GM18508 (cell line): ENCODE measurements at regions not wholly inside any gene's neighbourhood (a gene's known extent, or its start where the extent isn't known, plus 50 kb on each side); places are given as distances from the start of the nearest gene placed in this dataset.
A peak's percentile ranks its signal among the peaks of the same experiment; 100 is the strongest.

Source experiments
- ATAC-seq: cut with Tn5 transposase; IDR thresholded peaks from one replicate; pipeline ENCODE4 v1.9.1; 2021; ENCODE audit warnings: moderate number of reproducible peaks; ENCODE audit not compliant: insufficient read depth, unreplicated experiment

DNA sequence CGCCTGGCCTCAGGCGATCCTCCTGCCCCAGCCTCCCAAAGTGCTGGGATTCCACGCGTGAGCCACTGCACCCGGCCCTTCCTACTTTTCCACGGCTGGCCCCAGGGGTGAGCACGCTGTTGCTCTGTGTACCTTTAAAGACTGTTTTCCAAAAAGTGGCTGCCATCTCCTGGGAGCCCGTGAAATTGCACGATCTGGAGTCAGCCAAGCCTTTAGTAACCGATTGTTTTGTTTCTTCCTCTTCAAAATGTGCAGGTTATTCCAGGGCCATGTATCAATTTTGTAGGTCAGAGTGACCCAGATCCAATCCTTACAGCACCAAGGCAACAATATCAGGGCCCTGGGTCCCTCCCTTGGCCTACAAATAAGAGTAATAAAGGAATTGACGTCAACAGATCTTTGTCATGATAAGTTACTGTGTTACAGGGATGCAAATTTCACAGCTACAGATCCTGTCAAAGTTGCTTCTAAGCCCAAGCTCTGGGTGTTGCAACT, 135.6 kb upstream of the ZNF236 start:
- peak; percentile 63 for ATAC-seq

DNA sequence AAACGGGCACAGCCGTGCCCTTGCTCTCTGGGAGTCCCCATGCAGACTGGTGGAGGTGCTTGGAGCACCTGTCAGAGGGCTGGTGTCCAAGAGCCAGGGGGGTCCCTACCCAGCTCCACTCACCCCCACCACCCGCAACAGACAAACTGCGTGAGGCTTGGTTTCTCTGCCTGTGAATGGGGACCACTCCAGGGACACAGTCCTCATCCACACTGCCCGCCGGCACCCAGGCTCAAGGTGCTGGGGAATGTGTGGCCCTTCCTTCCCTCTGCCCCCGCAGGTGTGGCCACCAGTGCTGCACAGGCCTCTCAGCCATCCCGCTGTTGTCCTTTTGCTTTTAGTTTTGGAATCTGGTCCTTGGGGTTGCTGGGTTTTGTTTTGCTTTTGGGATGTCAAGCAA, 136.5 kb upstream of the ZNF236 start:
- no peak for ATAC-seq

DNA sequence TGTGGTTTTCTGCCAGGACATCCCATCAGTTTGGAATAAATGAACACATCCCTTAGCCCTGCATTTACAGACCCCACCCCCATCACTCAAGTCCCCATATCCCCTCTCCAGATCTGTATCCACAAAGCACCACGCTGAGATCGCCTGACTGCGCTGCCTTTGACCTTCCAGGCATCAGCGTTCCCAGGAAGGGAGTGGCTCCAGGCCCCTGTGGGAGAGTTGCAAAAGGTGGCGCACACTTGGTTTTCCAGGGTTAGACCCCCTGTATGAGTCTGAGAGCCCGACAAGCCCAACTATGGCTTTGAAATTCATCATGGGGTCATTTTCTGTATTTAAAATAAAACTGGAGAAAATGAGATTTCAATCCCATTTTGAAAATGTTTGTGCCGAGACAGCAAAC, 137.0 kb upstream of the ZNF236 start:
- ATAC-seq: no peak

DNA sequence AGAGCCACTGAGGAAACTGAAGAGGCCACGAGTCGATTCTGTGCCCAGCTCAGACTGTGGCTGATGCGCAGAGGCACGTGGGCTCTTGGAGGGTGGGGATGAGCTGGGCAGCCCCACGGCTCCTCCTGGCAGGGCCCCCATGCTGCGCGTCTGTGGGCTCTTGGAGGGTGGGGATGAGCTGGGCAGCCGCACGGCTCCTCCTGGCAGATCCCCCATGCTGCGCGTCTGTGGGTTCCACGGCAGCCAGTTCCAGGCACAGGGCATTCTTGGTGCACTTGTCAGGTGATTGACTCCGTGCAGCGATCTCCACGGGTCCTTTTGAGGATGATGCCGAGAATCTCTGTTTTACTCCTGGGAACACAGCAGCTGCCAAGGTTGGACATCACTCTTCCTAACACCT, 138.1 kb upstream of the ZNF236 start:
- ATAC-seq: no peak

DNA sequence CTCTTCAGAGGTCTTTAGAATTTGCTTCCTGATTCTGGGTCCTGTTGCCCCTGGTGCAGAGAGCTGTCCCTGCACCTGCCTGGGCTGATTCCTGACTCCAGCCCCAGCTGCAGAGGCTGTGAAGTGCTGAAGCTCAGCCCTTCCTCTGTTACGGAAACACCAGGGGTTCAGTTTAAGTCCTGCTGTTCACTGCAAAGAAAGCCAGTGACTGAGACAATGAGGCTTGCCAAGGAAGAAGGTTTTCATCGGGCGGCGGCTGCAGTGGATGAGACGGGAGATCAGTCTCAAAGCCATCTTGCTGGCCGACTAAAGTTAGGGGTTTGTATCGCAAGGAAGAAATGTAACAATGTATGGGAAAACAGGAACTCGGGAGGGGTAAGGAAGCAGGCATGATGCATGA, 142.4 kb upstream of the ZNF236 start:
- ATAC-seq: no peak

DNA sequence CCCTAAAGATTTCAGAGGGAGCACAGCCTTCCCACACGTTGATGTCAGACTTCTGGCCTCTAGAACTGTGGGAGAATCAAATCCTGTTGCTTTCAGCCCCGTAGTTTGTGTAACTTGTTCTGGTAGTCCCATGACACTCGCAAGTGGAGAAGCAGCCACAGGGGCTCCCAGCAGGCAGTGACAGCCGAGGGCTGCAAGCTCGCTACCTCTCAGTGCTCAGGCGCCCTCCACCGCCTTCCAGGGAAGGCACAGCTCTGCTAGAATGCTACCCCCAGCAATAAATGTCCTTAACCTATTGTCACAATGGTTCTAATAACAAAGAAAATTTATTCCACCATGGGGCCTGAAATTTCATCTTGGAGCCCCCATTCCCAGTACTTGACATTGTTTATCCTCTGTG, 143.1 kb upstream of the ZNF236 start:
- no peak for ATAC-seq

DNA sequence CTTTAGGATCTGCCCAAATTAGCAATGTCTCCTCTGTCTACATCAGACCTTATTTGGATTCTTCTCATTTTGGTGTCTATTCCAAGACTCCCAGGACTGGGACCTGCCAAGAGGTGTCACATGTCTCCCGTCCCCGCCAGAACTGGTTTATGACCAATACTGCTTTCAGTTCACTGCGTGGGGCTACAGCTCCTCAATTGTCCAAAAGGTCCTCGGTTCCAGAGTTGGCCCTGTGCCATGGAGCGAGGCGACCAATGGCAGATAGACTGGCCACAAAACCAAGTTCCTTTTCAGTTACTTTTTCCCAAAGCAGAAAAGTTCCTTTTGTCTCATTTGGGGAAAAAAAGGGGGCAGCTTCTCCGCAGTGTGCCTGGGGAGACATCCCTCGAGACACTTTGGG, 144.1 kb upstream of the ZNF236 start:
- no peak for ATAC-seq

DNA sequence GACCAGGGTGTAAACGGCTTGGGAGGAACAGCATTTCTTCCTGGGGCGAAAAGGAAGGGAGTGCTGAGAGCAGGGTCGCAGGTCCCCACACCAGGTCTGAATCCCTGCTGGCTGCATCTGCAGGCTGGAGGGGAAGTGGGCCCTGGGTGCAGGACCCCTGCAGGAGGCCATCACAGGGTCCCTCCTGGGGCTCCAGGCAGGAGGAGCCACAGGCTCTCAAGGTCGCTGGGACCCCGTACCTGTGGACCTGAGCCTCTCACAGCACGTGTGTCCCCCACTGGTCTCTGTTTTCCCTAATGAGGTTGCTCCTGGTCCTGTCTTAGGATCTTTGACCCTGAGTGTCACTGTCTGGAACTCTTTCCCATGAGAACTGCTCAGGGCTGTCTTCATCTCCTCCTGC, 147.8 kb upstream of the ZNF236 start:
- no peak for ATAC-seq

DNA sequence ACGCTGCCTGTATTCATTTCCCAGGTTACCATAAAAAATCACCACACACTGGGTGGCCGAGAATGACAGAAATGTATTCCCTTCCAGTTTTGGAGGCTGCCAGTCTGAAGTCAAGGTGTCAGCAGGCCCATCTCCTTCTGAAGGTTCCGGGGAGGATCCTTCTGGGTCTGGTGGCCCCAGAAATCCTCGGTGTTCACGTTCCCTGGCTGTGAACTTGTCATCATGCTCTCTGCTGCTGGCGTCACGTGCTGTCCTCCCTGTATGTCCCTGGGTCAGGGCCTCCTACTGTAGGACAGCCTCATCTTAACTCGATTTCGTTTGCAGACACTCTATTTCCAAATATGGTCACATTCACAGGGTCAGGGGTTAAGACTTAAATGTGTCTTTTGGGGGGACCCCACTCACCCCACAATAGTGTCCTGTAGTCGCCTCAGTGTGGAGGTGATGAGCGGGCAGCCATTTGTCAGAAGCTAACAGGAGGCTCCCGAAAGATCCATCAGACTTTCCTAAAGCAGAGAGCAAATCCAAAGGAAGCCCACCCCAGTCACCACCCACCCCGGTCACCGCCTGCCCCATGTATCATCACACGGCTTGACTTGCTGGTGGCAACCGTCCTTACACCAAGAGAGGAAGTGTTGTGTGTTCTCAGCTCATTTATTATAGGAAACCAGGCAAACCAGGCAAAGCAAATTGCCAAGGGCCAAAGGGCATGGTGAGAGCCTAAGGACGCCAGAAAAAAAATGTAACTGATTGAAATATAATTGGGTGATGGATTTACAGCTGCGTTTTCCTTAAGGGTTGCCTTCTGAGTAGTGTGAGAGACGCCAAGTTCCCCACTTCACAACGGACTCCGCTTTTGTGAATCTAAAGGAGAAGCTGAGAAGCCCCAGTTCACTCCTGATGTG, 148.8 kb upstream of the ZNF236 start:
- no peak for ATAC-seq

DNA sequence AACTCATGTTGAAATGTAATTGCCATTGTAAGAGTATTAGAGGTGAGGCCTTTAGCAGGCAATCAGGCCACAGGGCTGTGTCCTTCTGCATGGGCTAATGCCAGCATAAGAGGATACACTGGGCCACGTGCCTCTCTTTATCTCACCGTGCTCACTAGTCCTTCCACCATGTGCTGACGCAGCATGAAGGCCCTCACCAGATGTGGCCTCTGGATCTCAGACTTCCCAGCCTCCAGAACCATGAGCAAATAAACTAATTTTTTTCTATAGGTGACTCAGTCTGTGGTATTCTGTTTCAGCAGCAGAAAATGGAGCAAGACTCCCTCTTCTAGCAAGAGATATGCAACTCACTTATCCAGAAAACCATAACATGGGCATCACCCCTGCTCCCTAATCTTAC, 149.7 kb upstream of the ZNF236 start:
- ATAC-seq: no peak

DNA sequence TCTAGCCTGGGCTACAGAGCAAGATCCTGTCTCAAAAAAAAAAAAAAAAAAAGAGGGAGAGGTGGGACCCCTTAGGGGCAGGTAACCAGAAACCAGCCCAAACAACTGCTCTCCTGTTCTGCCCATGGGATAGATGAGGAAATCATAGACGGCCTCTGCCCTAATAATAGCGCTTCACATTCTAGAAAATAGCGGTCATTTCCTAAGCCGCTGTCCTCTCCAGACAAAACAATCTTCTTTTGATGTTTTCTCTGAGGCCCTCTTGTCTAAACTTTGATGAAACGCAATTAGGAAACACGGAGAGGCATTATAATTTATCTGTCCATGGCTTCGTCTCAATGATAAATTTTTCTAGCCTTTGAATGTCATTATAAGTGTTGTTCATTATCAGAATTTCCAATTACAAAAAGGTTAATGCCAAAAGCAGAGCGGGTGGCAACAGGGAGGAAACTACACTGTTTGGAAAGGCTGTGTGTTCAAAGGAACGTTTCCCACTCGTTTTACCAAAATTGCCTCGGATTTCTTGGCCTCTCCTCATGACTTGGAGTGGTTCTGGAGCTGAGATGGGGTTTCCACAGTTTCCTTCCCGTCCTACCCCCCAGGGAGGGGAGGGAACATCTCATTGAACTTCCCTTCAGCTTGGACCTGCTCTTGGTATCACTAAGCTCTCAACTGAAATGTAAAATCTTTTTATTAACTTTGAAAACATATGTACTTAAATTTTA, 151.6 kb upstream of the ZNF236 start:
- ATAC-seq: no peak

DNA sequence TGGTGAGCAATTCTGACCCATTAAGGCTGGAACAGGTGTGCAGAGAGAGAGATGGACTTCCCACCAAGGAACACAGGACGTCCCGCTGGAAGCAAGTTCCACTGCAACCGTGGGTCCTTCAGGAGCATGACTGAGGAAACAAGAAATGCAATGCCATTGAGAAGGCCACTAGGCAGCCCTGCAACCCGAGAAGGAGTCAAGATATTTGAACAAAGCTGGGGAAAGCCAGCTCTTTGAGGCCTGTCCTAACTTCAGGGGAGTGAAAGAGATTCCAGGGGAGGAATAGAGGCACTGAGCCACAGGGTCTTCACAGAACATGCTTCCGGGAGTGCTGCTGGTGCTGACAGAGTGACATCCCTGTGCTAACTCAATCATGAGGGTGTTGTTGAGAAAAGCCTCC, 153.8 kb upstream of the ZNF236 start:
- no peak for ATAC-seq

DNA sequence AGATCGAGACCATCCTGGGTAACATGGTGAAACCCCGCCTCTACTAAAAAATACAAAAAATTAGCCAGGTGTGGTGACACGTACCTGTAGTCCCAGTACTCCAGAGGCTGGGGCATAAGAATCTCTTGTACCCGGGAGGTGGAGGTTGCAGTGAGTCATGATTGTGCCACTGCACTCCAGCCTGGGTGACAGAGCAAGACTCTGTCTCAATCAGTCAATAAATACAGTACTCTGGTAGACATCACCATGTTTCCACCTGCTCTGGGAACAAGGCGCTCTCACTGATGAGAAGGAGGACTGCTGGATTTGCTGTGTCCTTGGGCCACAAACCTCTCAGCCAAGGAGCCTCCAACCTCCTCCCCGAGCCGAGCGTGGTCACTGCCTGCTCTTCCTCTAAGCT, 154.2 kb upstream of the ZNF236 start:
- ATAC-seq: no peak

DNA sequence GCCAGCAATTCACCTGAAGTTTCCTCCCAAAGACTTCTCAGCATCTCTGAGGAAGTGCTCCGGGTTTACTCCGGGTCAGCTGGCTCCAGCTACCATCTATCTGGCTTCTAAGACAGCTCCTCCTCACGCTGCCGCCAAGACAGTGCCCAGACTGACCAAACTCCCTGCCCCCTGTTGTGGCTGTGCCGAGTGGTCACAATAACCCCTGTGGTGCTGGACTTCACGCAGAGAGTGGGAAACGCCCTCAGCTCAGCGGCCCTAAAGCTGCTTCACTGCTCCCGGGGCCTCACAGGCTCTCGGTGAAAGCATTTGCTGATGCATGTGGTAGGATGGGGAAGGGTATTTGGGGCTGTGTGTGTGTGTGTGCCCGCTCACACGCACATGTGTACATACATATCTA, 154.8 kb upstream of the ZNF236 start:
- ATAC-seq: no peak

DNA sequence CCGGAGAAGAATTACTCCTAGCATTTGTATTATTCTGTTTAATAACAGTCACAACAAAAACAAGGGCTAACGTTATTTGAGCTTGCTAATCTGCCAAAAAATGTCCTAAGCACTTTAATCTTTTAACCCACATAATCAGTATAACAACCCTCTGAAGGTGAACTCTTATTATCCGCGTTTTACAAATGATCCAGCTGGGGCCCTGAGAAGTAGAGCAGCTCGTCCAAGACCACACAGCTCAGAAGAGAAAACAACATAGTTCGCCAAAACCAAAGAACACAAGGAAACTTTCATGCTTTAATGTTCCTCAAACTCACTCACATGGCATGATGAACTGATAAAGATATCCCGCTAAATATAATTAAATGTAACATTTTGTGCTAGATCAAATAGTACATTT, 159.7 kb upstream of the ZNF236 start:
- ATAC-seq: no peak

DNA sequence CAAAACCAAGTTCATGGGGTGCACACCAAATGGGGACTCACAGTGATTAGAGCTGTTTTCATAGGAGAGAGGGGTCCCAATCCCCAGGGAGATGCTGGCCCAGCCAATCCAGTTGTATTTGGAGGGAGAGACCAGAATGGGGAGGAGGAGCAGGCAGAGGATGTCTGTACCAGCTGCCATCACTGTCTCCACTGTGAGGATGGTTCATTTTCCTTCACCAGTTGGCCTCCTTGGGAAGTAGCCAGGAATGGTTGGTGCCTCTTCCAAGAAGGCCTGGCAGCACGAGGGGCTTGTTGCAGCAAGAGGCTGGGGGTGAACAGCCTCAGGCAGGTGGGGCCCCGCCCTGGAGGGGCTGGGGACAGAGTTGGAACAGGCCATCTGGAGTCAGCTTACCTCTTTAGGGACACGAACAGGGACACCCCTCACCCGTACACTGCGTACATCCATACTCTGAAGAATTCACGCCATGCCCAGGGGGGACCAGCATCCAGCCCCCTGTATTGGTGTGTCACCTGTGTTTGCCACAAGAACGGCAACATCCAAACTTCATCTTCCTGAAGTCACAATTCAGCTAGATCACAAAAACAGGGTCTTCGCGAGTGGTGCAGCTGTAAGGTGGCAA, 161.7 kb upstream of the ZNF236 start:
- ATAC-seq: no peak

DNA sequence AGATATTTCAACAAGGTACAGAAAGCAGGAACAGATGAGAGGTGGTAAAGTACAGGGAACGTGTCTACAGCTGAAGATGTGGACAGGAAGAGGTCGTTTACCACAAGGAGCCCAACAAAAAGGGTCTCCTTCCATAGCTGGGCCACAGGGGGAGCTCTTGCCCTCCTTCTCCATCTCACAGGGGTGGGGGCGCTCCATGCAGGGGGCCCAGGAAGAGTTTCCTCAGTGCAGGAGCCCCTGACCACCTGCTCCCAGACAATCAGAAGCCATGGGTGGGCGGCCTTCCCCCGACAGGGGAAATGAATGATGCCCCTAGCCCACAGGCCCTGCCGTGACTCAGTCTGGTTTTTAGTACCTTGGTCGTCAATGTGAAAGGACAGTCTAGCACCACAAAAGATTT, 163.6 kb upstream of the ZNF516 start:
- no peak for ATAC-seq

DNA sequence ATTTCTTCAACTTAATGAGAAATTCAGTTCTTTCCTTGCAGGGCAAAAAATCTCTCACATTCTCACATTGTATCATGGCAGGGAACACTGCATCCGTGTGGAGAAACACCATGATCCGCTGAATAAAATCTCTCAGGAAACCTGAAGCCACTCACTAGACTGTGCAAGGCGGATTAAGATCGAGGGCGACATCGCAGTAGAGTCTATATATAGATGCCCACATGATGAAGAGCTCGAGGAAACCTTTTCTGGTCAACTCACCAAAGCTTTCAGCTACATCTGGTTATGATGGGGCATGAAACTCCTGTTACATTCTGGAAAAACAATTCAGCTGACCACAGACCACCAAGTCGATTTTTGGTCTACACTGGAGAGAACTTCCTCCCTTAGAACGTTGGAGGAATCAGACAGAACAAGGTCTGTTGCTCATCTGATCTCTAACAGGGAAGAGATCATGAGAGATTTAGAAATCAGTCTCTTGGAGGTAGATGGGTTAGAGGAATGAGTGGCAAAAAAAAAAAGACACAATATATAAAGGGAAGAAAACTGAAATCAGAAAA, 162.9 kb upstream of the ZNF516 start:
- no peak for ATAC-seq

DNA sequence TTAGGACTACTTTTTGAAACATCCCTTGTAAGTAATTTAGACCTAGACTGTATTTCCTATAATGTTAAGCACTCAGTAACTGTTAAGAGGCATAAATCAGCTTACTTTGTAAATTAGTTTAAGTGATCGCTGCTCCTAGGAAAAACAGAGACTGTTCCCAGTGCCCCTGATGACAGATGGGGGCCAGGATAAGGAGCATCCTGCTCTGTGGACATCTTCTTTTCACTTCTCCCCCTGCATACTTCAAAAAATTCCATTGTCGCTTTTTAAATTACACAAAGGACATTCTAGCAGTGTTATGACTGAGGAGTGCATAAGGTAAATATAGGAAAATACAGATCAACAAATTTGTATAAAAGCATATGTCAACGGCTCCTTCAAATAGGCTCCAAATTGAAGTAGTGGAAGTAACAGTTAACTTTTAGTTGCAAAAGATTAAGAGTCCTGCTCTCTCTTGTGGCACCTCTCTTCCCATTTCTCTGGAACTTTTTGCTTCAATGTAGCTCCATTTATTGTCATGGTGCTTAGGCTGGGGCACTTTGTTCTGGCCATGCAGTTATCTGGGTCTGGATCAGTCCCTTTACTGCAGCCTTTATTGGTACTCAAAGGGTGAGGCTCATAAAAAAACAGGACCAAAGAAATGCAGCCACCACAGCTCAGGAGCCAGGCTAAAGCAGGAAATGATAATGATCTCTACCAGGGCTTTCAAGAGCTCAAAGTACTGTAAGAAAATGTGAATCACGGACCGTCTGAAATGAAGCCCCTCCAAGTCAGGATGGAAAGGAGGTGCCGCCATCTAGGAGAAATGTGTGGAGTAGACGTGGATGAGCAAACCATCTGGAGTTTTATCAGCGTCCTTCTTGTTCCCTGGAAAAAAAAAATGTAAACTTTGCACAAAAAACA, 162.1 kb upstream of the ZNF516 start:
- ATAC-seq: no peak

DNA sequence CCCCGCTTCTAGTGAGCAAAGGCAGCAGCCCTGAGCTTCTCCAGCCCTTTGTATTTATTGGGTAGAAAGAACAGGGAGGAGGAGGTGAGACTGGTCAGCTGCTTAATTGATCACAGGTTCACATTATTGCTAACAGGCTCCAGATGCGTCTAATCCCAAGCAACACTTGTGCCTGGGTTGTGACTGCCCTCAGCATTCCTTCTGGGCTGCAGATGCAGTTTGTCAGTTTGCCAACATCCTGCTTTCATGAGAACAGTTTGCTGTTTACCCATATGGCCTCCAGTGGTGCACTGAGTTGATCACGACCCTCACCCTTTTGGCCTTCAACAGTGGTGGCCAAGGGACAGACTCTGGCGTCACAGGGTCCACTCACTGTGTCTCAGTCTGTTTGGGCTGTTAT, 159.5 kb upstream of the ZNF516 start:
- no peak for ATAC-seq
